ENCODE measurements at regions not wholly inside any gene's neighbourhood (a gene's known extent, or its start where the extent isn't known, plus 50 kb on each side); places are given as distances from the start of the nearest gene placed in this dataset.

DNA sequence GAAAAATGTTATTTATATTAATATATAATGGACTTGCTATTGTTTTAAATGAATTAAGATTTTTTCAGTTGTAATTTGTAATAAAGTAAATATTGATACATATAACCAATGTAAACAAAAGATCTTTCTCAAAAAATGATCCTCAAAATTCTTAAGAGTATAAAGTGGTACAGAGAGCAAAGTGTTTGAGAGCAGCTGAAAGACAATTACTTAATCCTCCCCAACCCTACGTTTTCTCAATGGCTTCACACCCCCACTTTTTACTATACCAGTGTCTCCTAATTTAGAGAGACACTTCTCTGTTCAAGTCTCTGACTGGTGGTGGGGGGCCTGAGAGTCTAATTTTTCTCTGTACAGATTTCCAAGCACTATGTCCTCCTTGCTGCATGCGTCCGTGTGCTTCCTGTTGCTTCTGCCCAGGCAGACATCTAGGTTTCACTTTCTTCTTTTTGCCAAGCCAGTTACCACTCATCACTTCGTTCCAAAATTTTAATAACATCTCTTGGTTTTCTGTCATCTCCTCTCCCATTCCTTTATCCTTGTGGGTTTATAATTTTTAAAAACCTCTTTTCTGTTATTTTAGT, 276.3 kb upstream of the DNAJC19 start:
- no peak for TF ChIP-seq NFIC (IDR thresholded peaks at IDR 0.05)
- TF ChIP-seq TEAD4 (IDR thresholded peaks at IDR 0.05), result no peak
- TF ChIP-seq FOXM1 (IDR thresholded peaks at IDR 0.05; ENCODE audit: borderline replicate concordance, low read depth), result no peak
- no peak for TF ChIP-seq EP300 (IDR thresholded peaks at IDR 0.05; ENCODE audit: borderline replicate concordance)
- TF ChIP-seq TAF1 (IDR thresholded peaks at IDR 0.05; ENCODE audit: low read depth), result no peak

DNA sequence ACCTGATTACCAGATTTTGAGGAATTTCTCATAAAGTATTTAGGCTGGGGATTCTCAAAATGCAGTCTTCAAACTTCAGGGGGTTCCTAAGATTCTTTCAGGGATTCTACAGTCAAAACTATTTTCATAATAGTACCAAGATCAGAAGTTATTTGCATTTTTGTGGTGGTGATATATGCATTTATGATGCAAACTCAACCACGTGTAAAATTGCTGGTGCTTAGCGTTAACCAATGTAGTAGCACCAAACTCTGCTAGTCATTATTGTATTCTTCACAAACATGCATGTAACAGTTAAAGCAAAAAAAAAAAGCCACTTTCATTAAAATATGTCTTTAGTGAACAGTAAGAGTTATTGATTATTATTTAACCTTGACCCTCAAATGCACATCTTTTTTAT, 274.9 kb upstream of the DNAJC19 start:
- TF ChIP-seq EP300 (IDR thresholded peaks at IDR 0.05; ENCODE audit: borderline replicate concordance) (no peak), CREB1 (IDR thresholded peaks at IDR 0.05; ENCODE audit: low read depth) (no peak), CEBPB (IDR thresholded peaks at IDR 0.05) (no peak), NFIC (IDR thresholded peaks at IDR 0.05) (no peak), YY1 (IDR thresholded peaks at IDR 0.05; ENCODE audit: low read depth) (no peak), RAD21 (IDR thresholded peaks at IDR 0.05; ENCODE audit: low read depth) (no peak), TCF12 (IDR thresholded peaks at IDR 0.05; ENCODE audit: low read depth) (no peak), TEAD4 (IDR thresholded peaks at IDR 0.05) (no peak), ZBTB7A (IDR thresholded peaks at IDR 0.05; ENCODE audit: low read depth) (no peak), FOXM1 (IDR thresholded peaks at IDR 0.05; ENCODE audit: borderline replicate concordance, low read depth) (no peak), EGR1 (IDR thresholded peaks at IDR 0.05) (no peak), TAF1 (IDR thresholded peaks at IDR 0.05; ENCODE audit: low read depth) (no peak)
- TF ChIP-seq, protein P1, sequence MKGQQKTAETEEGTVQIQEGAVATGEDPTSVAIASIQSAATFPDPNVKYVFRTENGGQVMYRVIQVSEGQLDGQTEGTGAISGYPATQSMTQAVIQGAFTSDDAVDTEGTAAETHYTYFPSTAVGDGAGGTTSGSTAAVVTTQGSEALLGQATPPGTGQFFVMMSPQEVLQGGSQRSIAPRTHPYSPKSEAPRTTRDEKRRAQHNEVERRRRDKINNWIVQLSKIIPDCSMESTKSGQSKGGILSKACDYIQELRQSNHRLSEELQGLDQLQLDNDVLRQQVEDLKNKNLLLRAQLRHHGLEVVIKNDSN (IDR thresholded peaks at IDR 0.05), result no peak
- TF ChIP-seq, protein P2, sequence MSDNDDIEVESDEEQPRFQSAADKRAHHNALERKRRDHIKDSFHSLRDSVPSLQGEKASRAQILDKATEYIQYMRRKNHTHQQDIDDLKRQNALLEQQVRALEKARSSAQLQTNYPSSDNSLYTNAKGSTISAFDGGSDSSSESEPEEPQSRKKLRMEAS (IDR thresholded peaks at IDR 0.05), result no peak
- TF ChIP-seq, protein P3, sequence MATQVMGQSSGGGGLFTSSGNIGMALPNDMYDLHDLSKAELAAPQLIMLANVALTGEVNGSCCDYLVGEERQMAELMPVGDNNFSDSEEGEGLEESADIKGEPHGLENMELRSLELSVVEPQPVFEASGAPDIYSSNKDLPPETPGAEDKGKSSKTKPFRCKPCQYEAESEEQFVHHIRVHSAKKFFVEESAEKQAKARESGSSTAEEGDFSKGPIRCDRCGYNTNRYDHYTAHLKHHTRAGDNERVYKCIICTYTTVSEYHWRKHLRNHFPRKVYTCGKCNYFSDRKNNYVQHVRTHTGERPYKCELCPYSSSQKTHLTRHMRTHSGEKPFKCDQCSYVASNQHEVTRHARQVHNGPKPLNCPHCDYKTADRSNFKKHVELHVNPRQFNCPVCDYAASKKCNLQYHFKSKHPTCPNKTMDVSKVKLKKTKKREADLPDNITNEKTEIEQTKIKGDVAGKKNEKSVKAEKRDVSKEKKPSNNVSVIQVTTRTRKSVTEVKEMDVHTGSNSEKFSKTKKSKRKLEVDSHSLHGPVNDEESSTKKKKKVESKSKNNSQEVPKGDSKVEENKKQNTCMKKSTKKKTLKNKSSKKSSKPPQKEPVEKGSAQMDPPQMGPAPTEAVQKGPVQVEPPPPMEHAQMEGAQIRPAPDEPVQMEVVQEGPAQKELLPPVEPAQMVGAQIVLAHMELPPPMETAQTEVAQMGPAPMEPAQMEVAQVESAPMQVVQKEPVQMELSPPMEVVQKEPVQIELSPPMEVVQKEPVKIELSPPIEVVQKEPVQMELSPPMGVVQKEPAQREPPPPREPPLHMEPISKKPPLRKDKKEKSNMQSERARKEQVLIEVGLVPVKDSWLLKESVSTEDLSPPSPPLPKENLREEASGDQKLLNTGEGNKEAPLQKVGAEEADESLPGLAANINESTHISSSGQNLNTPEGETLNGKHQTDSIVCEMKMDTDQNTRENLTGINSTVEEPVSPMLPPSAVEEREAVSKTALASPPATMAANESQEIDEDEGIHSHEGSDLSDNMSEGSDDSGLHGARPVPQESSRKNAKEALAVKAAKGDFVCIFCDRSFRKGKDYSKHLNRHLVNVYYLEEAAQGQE (IDR thresholded peaks at IDR 0.05; ENCODE audit: low read depth), result no peak

DNA sequence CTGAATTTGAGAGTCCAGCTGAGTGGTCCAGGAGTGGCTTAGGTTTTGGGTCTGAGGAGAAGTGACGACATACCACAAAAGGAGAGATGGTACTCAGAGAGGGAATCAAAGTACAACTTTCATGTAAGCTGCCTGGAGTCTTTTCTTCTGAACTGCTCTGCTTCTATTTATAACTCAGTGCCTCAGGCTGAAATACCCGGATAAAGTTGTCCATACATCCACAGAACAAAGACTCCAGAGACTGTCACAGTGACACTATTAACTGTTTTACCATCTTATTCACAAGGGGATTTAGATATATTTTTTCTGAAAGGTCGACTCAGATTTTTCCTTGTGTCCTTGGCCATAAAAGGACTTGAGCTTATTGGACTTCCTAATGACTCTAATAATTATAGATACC, 264.3 kb upstream of the DNAJC19 start:
- TF ChIP-seq, protein P2 (IDR thresholded peaks at IDR 0.05), result no peak
- TF ChIP-seq TEAD4 (IDR thresholded peaks at IDR 0.05) (no peak), CEBPB (IDR thresholded peaks at IDR 0.05) (no peak), NFIC (IDR thresholded peaks at IDR 0.05) (no peak)

DNA sequence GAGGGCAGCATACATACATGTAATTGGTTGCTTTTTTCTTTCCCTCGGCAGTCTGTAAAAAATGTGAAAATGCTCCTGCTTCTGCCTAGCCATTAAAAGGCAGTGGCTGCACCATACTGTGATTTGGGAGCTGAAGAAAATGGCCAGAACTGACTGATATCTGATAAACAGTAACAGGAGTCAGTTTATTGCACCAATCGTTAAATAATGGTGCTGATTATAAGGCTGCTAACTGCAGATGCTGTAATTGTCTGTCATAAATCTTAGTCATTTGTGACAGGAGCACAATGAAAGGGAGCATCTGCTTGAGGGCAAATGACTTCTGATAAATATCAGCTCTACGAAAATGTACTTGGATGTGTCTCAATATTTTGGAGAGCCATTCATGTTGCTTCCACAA, 263.1 kb upstream of the DNAJC19 start:
- TF ChIP-seq ZBTB7A (IDR thresholded peaks at IDR 0.05; ENCODE audit: low read depth), result no peak
- TF ChIP-seq TCF12 (IDR thresholded peaks at IDR 0.05; ENCODE audit: low read depth), result no peak
- TF ChIP-seq EGR1 (IDR thresholded peaks at IDR 0.05), result no peak

DNA sequence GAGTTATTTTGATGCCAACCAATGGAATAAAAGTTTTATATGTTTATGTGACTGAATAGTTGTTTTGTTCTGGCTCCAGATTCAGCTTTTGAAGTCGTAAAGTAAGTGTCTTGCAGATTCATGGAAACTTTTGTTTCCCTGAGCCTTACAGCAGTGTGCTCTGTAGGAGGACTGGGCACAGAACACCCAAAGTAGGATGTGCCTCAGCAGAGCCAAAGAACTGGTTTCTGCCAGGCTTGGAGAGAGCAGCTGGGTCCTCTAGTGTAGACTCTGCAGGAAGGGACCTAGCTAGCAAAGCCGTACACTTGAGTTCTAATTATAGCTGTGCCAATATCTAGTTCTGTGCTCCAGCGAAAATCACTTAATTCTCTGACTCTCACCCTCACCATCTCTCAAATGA, 261.2 kb upstream of the DNAJC19 start:
- no peak for TF ChIP-seq NFIC (IDR thresholded peaks at IDR 0.05)
- TF ChIP-seq EP300 (IDR thresholded peaks at IDR 0.05; ENCODE audit: borderline replicate concordance), result no peak
- no peak for TF ChIP-seq CEBPB (IDR thresholded peaks at IDR 0.05)
- TF ChIP-seq YY1 (IDR thresholded peaks at IDR 0.05; ENCODE audit: low read depth), result no peak
- no peak for TF ChIP-seq TCF12 (IDR thresholded peaks at IDR 0.05; ENCODE audit: low read depth)
- TF ChIP-seq TAF1 (IDR thresholded peaks at IDR 0.05; ENCODE audit: low read depth), result no peak
- TF ChIP-seq TEAD4 (IDR thresholded peaks at IDR 0.05), result no peak

DNA sequence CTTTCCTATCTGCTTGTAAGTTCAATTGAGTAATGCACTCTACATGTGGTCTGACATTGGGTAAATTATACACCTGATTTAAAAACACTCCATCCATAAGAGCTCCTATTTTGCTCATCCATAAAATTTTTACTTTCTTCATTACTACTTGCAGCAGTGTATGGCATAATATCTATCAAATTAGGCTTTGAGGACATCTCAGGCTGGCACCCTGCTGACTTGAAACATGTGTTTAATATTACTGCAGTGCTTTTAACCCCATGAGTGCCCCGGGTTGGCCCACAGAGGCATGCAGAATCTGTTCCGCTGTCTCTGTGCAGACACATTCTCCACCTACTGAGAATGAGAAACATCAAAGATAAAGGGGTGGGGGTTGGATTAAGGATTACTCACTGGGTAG, 249.9 kb upstream of the DNAJC19 start:
- TF ChIP-seq TAF1 (IDR thresholded peaks at IDR 0.05; ENCODE audit: low read depth), result no peak
- TF ChIP-seq ZBTB7A (IDR thresholded peaks at IDR 0.05; ENCODE audit: low read depth), result no peak
- TF ChIP-seq TCF12 (IDR thresholded peaks at IDR 0.05; ENCODE audit: low read depth), result no peak
- no peak for TF ChIP-seq TEAD4 (IDR thresholded peaks at IDR 0.05)
- no peak for TF ChIP-seq EGR1 (IDR thresholded peaks at IDR 0.05)
- TF ChIP-seq NFIC (IDR thresholded peaks at IDR 0.05), result no peak
- no peak for TF ChIP-seq CREB1 (IDR thresholded peaks at IDR 0.05; ENCODE audit: low read depth)
- TF ChIP-seq FOXM1 (IDR thresholded peaks at IDR 0.05; ENCODE audit: borderline replicate concordance, low read depth), result no peak
- no peak for TF ChIP-seq EP300 (IDR thresholded peaks at IDR 0.05; ENCODE audit: borderline replicate concordance)
- no peak for TF ChIP-seq YY1 (IDR thresholded peaks at IDR 0.05; ENCODE audit: low read depth)
- TF ChIP-seq, protein P2 (IDR thresholded peaks at IDR 0.05), result no peak
- TF ChIP-seq CEBPB (IDR thresholded peaks at IDR 0.05), result no peak

DNA sequence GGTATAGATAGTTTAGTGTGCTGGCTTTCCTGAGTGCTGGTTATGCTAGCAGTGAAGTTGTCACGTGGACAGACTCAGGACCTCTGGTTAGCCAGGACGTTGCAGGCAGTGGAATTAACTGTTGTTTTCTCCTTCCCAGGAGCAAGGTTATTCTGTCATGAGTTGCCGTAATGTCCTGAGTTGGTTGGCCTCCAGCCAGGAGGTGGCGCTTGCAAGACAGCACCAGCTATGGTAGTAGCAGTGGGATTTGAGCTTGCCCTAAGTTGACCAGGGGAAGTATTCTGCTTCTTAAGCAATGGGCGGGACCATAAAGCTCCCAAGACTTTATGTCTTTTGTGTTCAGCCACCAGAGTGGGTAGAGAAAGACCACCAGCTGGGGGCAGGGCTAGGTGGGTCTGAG, 240.7 kb upstream of the DNAJC19 start:
- TF ChIP-seq, protein P1 (IDR thresholded peaks at IDR 0.05), result no peak
- no peak for TF ChIP-seq YY1 (IDR thresholded peaks at IDR 0.05; ENCODE audit: low read depth)
- TF ChIP-seq, protein P3 (IDR thresholded peaks at IDR 0.05; ENCODE audit: low read depth), result no peak
- no peak for TF ChIP-seq ZBTB7A (IDR thresholded peaks at IDR 0.05; ENCODE audit: low read depth)
- TF ChIP-seq, protein P2 (IDR thresholded peaks at IDR 0.05), result no peak
- no peak for TF ChIP-seq EP300 (IDR thresholded peaks at IDR 0.05; ENCODE audit: borderline replicate concordance)
- no peak for TF ChIP-seq RAD21 (IDR thresholded peaks at IDR 0.05; ENCODE audit: low read depth)
